HG02884 (cell line): ENCODE measurements at regions not wholly inside any gene's neighbourhood (a gene's known extent, or its start where the extent isn't known, plus 50 kb on each side); places are given as distances from the start of the nearest gene placed in this dataset.
"Not testable (repeated sequence)": the region's sequence is repeated elsewhere in the genome, so short reads cannot be mapped to it uniquely, and the experiment has no call there.

Experiments used
- ATAC-seq: cut with Tn5 transposase; IDR thresholded peaks from one replicate; pipeline ENCODE4 v1.9.1; 2021; ENCODE audit warnings: mild to moderate bottlenecking, moderate library complexity; ENCODE audit not compliant: unreplicated experiment

DNA sequence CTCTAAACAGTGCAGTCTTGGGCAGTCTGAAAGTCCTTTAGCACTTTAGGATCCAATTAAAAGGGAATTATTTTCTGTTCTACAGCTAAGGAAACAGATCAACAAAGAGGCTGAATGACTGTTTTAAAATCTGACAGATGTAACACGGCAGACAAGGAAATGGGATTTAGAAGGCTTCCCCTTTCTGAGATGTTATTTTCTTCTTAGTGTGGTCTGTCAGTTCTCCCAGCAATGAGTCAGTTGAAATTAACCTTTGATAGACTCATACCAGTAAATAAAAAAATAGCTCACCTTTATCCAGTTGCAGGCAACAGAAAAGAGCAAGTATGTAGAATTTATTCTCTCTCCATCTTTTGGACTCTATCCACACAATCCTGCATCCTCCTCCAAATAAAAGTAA is 98.1 kb downstream of the NEDD1 start:
- no peak for ATAC-seq

DNA sequence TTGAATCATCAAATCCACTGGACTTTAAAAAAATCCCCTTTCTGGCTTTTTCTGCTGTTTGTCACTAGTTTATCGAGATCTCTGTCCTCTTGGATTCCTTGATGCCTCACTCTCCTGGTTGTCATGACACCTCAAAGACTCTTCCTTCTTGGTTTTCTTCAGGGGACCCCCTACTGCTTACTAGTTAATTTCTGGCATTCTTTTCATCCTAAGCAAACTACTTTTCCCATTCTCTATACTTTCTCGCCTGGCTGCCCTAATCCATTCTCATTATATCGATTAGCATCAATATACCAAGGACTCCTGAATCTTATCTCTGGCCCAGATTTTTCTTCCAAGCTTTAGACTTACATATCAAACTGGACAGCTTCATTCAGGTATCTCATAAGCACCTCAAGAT is 98.6 kb downstream of the NEDD1 start:
- no peak for ATAC-seq

DNA sequence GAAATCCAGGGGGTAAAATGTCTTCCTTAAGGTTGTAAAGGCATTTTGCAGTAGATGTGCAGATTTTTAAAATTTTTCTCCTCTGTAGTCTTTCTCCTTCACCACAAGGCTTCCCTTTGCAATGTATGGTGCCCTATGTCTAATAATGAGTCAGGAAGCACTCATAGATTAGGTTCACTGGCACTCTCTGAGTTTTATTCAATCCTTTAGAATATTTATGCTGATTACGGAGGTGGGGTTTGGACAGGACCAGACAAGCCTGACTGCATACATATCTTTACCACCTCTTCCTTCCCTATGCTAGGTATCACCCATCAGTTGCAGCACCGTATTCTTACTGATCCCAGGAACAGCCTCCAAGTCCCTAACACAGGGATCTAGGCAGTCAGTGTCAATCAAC is 99.5 kb downstream of the NEDD1 start:
- no peak for ATAC-seq

DNA sequence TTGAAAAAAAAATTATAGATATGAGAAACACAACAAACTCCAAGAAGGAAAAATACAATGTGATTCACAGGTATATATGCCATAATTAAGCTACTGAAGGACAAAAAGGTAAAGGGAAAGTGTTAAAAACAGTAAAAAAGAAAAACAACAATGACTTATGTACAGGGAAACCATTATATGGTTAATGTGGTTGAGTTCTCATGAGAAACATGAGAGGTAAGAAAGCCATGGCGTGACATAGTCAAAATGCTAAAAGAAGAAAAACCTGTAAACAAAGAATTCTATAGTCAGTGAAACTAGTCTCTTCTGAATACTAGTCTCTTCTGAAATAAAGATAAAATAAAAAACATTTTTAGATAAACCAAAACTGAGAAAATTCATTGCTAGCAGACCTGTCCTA is 109.1 kb downstream of the NEDD1 start:
- ATAC-seq, result no peak

DNA sequence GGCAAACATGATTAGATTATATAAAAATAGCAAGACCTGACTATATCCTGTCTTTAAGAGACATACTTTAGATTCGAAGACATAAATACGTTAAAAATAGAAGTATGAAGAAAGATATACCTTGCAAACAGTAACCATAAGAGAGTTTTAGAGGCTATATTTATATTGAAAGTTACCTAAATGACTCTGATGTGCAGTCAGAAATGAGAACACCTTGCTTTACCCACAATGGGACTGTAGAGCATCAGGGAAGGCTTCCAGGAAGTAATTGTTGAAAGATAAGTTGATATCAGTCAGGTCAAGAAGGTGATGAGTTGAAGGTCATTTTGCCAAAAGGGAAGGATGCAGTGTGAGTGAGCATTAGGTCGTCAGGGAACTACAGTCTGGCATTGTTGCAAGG is 110.2 kb downstream of the NEDD1 start:
- ATAC-seq, result peak; percentile 88

DNA sequence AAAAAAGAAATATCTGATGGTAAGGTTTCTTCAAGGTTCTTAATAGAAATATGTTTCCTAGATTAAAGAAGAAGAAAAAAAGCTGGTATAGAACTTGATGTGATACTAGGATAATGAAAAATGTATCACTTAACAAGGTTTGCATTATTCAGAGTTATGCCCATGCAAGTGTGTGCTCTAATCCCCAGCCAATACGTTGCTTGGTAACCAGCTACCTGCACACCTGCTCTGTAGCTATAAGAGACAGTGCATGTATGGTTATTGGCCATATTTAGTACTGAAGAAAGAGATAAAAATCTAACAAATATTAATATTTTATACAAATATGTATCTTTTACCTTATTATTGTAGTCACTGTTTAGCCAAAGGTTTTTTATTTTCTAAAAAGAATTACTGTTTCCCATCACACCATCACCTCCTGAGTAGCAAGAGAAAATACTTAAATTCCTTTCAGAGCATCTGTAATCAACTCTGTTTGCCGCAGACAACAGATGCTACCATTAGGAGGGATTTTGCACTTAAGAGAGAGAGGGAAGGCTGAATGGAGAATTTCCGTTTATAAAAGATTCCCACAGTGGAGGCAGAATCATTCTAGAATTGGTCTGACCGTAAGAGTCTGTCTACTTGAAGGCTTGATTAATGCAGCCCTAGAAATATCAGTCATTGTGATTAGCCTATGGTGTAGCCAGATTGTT is 115.6 kb downstream of the NEDD1 start:
- ATAC-seq, result no peak

DNA sequence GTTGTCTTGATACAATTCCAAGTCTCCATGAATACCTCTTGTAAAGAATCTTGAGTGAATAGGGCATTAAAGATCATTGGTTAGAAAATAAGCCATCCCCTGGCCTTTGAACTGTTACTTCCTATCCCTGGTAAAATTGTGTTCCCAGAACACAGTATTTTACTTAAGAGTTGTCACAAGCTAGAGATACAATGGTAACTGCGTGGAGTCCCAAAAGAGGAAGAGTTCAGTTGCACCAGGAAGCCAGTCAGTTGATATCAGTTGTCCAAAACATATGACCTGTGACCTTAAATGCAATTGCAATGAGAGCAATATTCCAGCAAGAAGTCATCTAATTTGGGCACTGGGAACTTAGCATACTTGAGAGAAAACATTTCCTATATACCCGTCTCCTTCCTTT is 117.3 kb downstream of the NEDD1 start:
- no peak for ATAC-seq

DNA sequence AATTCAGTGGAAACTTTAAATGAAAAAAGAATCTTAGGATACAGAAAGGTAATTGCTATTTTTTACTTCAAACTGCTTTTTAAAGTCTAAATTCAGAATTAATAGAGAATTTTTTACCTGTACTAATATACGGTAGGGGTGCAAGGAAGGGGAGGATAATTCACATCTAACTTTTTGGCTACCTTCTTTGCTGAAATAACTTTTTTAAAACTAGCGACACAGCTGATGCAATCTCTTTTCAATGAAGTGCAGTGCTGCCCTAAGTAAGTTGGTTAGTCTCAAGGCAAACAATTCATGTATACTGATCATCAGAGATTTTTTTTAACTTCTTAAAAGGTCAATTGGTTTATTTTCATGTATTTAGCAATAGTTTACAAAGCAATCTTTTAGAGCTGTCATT is 119.8 kb downstream of the NEDD1 start:
- ATAC-seq, result no peak

DNA sequence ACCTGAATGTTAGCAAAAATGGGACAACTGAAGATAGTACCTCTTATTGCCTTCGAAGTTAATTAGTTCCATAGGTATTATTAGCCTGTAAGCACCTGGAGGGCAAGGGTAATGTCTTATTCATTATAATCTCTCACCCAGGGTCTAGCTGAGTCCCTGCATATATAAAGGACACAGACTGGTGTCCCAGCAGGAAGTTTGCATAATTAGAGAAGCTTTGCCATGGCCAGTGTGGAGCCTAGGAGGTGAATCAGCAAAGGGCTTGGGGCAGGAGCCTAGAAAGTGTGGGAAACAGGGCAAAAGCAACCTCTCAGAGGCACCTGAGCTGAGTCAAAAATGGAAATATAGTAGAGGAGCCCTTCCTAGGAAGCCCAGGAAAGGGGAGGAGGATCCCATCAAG is 120.4 kb downstream of the NEDD1 start:
- ATAC-seq, result no peak

DNA sequence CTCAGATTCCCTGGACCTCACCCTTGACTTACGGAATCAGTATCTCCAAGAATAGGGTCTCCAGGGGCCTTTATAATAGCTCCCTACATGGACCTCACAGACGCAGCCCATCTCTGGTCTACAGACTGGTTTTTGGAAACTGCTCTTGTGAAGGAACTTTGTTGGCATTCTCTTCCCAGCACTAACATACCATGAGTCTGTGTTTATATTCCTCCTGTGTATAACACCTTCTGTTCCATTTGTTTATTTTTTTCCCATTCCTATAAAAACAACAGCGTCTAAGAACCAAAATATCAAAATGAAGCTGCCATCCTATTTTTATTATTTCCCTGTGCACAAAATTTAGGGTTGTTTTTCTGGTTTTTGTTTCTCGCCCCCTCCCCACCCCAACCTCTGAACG is 131.1 kb downstream of the NEDD1 start:
- ATAC-seq, result no peak

DNA sequence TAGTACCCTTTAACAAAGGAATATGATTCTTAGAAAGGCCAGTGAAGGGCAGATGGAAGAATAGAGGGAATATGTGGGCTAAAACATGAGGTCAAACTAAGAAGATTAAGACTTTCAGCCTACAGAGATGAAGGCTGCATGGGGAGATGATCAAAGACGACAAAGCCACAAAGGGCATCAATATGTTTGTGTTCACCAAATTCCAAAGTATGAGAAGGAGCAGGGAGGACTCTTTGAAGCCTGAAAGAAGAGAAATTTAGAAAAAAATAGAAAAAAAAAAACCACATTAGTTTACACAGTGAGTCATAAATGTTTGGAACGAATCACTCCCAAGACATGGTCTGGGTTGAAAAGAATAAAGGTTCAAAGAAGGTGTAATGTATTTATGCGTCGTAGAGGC is 131.8 kb downstream of the NEDD1 start:
- ATAC-seq, result no peak

DNA sequence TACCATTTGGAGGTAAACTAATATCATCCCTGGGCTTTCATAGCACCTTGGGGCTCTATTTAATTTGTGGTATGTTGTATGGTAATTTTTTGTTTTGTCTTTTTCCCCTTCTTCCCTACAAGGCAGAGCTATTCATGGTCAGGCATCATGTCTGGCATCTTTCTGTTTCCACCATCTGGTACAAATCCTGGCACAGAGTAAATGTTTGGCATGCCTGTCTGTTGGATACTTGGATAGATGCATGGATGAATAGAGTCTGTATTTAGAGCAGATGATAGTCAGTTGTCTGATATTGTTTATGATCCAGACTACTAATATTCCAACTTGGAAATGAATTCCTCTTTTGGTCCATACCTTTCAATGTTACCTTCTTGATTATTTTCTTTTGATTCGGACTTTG is 139.8 kb downstream of the NEDD1 start:
- no peak for ATAC-seq

DNA sequence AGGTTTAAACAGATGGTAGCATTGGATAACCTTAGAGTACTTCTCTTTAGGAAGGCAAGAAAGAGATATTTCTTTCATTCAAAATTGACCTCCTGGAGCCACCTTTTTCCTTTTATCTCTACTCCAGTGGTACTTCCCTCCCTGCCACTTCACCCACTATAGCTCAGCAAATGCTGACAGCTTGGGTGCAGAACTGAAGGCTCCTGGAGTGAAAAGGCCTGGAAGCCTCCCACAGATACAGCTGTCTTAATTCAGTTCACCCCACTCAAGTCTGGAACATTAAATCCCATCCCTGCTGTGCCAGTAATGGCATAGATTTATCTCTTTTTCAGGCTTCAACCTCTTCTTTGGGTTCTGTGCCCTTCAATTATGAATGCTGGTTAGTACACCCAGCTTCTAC is 140.3 kb downstream of the NEDD1 start:
- ATAC-seq, result no peak

DNA sequence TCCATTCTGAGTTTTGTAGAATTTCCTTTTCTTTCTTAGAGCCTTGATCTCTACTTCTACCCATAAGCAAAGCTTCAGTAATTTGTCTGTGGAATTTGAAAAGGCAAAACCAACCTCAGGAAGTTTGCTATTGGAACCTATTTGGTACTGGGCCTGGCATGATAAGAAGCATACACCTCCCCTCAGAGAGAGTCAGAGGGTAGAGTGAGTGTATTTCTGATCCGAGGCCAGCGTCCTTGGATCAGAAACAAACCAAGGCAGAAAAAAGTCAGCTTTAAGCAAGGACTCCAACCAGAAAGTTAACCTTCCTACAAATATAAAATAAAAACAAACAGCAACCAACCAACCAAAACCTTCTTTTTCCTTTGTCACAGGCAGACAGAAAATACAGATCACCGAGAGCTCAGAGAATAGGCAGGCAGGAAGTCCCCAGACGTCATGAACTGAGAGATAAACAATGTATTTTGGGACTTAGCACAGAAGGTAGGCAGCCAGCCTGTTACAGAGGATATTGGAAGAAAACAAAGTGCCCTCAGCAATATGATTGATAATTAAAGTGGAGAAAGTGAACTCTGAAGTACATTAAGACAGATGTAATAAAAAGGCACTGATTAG is 141.5 kb downstream of the NEDD1 start:
- ATAC-seq, result no peak

DNA sequence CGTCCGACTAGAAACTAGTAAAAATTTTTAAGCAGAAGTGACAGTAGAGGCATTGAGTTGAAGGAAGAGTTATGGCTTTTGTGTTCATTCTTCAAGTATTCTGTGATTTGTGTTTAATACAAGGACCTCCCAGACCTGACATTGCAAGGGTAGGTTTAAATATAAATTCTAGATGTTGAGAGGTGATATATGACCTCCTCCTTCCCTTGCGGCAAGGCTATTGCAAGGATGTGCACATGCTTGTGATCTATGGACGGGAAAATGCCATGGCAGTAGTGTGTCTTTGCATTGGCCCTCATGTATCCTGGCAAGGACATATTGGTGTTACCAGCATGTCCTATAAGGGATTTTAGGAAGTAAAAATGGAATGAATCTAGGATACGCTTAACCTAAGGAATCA is 143.5 kb downstream of the NEDD1 start:
- no peak for ATAC-seq

DNA sequence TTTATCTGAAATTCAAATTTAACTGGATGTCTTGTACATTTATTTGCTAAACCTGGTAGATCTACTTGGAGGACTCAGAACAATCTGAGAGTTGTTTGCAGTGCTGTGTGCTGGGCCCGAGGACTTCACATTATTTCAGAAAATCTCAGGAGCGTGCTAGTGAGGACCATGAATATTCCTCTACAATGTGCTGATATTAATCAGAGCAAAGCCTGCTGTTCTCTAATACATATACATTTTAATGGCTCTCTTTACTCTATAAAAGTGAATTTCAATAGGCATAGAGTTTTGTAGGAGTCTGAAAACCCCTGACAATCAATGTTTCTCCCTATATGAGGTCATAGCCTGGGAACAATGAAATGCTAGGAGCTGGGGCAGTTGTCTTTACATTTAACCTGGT is 144.3 kb downstream of the NEDD1 start:
- ATAC-seq, result no peak

DNA sequence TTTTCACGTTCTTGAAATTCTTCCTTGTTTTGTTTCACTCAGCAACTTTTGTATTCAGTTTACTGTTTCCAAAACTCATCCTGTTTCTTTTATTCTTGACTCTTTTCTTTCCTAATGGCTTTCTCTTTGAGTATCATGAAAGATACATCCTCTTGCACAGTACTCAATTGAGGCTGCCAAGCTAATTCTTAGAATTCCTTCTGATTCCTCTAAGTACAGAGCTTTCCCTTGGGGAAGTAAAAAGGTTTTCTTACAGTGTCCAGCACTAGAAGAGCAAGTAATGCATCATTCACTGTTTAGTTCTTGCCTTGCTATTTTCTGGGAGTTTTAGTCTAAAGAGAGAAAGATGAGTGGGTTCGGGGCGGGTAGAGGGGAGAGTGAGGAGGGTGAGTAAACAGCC is 154.1 kb downstream of the NEDD1 start:
- ATAC-seq, result no peak

DNA sequence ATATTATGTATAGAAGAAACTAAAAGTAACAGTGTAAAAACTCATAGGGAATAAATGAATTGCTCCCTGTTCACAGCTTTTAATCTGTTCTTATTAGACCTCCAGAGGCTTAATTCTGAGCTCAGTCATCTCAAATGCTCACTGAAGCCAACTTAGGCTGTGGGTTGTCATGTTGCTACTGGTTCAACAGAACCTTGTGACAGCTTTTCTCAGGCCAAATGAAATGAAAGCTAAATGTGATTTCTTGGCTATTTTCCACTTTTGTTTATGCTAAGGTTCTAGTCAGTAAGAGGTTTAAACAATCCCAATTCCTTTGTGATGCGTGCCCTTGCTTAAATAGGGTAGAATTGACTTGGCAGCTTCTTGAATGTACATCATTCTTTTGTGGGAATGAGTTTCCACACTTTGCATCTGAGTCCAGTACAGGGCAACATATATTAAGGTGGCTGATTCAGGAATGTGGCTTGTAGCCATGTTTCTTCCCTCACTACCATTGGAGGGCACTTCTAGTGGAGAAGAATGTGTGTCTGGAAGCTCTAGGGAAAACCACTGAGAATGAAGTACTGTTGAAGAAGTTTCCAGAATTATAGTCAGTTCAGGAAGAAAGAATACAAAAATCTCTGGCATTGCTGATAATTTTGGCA is 156.4 kb downstream of the NEDD1 start:
- ATAC-seq, result no peak

DNA sequence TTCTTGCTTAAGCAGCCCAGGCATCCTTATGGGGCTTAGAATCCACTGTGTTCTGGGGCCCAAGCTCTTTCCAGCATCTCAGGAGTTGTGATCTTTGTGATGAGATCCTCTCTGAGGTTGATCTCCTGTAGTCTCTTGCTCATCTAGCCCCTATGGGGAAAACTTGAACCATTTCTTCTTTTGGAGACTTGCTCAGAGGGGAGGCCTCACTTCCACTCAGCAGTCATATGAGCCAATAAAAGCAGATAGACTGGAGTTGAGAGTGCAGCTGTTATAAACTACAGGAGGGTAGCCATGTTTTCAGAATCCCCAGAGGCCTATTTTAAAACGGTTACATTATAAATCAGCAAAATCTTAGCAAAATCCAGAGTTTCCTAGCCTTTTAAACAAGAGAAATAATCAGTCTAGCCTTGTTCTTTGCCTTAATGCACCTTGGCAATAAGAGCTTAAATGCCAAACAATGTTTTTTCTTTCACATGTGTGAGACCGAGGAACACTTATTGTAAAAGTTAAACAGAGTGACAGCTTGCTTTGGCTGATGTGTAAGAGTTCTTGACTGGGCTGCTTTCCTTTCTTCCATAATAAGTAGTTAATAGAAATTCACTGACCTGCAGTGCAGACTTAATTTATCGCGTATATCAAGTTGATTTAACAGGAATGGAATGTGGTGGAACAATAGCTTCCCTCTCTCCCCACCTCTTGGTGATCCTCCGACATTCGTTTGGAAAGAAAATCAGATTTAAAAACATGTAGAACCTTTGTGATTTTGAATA is 168.3 kb downstream of the NEDD1 start:
- no peak for ATAC-seq

DNA sequence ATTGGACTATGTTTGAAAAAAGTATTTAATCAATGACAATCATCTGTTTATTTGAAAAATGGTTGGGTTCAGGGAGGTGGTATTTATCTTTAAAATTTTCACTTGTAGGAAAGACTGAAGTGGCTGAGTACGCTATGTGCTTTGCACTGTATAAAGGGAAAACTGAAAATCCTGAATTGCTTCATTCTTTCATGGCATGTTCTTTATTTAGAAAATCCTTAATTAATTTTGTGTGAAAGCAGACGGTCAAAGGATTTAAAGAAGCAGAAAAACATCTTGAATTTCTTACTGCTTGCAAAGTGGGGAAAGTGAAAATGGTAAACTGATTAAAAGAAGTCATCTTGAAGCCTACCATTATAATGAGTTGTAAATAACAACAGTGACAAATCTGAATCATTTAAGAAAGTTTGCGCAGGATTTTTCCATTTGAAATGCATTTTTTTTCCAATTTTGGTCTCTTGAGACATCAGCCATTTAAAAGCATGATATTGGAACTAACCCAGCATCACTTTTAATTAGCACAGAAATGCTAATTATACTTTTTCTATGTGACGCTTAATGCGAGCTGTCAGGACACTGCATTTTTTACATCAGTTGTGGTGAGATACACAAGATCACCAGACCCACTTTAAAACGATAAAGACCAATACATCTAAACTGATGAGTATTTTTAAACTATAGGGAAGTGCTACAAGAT is 169.0 kb downstream of the NEDD1 start:
- ATAC-seq, result no peak

DNA sequence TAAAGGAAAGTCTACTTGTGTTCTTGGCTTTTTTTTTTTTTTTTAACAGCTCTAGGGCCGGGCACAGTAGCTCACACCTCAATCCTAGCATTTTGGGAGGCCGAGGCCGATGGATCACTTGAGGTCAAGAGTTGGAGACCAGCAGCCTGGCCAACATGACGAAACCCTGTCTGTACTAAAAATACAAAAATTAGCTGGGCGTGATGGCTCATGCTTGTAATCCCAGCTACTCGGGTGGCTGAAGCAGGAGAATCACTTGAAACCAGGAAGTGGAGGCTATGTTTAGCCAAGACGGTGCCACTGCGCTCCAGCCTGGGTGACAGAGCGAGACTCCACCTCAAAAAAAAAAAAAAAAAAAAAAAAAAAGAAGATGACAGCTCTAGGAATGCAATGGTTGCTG is 169.9 kb downstream of the NEDD1 start:
- not testable (repeated sequence) for ATAC-seq
